Endothelial cell of umbilical vein (primary cell): ENCODE measurements at regions not wholly inside any gene's neighbourhood (a gene's known extent, or its start where the extent isn't known, plus 50 kb on each side); places are given as distances from the start of the nearest gene placed in this dataset.

Experiments
- EZH2 ChIP-seq: IDR thresholded peaks from 2 replicates; pipeline ENCODE4 v1.6.1; 2012; ENCODE audit warnings: borderline replicate concordance, low read depth, mild to moderate bottlenecking, moderate library complexity, low read length, inconsistent platforms; ENCODE audit not compliant: severe bottlenecking
- POLR2A ChIP-seq: IDR thresholded peaks from 2 replicates; pipeline ENCODE4 v1.6.1; 2012; ENCODE audit warnings: low read depth, mild to moderate bottlenecking, control low read depth, low read length
- POLR2AphosphoS5 ChIP-seq: IDR thresholded peaks from 2 replicates; pipeline ENCODE4 v1.6.1; 2012; ENCODE audit warnings: low read depth, mild to moderate bottlenecking, control low read depth, low read length, moderate library complexity; ENCODE audit not compliant: insufficient read depth
- TF ChIP-seq, protein P1 (sequence below), 2 donors: IDR thresholded peaks; 1 replicate in 1 of 2; 2 replicates in 1 of 2; pipeline ENCODE4 v1.5.1; 2011; ENCODE audit warnings: low read length in 2 of 2, mild to moderate bottlenecking in 2 of 2, moderate library complexity in 2 of 2, control low read depth in 1 of 2, inconsistent platforms in 1 of 2, low read depth in 1 of 2; ENCODE audit not compliant: insufficient read depth in 1 of 2; ENCODE audit errors: extremely low read depth in 1 of 2

GRCh38 chr22:48772286-48772907 lies 1055.3 kb downstream of the BRD1 start:
- TF ChIP-seq, protein P1, sequence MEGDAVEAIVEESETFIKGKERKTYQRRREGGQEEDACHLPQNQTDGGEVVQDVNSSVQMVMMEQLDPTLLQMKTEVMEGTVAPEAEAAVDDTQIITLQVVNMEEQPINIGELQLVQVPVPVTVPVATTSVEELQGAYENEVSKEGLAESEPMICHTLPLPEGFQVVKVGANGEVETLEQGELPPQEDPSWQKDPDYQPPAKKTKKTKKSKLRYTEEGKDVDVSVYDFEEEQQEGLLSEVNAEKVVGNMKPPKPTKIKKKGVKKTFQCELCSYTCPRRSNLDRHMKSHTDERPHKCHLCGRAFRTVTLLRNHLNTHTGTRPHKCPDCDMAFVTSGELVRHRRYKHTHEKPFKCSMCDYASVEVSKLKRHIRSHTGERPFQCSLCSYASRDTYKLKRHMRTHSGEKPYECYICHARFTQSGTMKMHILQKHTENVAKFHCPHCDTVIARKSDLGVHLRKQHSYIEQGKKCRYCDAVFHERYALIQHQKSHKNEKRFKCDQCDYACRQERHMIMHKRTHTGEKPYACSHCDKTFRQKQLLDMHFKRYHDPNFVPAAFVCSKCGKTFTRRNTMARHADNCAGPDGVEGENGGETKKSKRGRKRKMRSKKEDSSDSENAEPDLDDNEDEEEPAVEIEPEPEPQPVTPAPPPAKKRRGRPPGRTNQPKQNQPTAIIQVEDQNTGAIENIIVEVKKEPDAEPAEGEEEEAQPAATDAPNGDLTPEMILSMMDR (IDR thresholded peaks at IDR 0.05; ENCODE audit: extremely low read depth in 1 of 2, insufficient read depth in 1 of 2, low read depth in 1 of 2, low read length in 2 of 2), result no peak
- TF ChIP-seq EZH2 (no peak), POLR2AphosphoS5 (no peak), POLR2A (no peak)
